ENCODE measurements at regions not wholly inside any gene's neighbourhood (a gene's known extent, or its start where the extent isn't known, plus 50 kb on each side); places are given as distances from the start of the nearest gene placed in this dataset.

DNA sequence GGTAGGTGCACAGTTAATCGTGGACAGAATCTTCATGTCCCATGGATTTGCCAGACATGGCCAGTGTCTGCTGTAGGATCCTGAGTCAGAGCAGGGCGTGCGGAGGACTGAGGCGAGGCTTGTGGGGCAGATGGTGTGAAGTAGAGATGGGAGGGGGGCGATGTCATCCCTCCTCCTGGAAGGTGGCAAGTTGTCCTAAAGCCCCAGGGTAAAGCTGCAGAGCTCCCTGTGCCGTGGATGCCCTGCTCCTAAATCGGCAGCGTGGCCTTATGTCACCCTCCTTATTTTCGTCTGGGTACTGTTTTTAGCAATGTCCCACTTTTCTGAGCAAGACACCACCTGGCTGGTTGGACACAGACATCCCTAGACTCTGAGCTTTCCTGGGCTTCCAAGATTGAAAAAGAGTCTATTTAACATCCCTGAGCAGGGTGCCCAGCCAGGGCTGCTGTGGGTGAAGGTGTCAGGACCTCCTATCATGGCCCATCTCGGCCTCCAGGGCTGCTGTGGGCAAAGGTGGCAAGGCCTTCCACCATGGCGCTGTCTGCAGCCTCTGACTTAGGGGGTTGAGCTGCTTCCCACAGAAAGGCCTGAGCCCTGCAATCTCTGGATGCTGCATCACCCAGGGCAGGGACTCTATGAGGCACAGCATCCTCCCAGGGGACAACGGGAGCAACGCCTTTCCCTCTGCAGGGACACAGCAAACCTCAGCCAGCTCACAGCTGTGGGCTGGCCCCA lies 145.4 kb downstream of the TTLL2 start:
- Histone ChIP-seq H3K9me3 (no peaks in the 10 kb centered on the region), H3K36me3 (no peaks in the 10 kb centered on the region), H3K4me3 (no peak overlapping the region), H3K27me3 (no peaks in the 10 kb centered on the region), H3K4me1 (no peaks in the 10 kb centered on the region), H3K27ac (no peak overlapping the region)
- DNase-seq: no peak
- TF ChIP-seq, protein P1, sequence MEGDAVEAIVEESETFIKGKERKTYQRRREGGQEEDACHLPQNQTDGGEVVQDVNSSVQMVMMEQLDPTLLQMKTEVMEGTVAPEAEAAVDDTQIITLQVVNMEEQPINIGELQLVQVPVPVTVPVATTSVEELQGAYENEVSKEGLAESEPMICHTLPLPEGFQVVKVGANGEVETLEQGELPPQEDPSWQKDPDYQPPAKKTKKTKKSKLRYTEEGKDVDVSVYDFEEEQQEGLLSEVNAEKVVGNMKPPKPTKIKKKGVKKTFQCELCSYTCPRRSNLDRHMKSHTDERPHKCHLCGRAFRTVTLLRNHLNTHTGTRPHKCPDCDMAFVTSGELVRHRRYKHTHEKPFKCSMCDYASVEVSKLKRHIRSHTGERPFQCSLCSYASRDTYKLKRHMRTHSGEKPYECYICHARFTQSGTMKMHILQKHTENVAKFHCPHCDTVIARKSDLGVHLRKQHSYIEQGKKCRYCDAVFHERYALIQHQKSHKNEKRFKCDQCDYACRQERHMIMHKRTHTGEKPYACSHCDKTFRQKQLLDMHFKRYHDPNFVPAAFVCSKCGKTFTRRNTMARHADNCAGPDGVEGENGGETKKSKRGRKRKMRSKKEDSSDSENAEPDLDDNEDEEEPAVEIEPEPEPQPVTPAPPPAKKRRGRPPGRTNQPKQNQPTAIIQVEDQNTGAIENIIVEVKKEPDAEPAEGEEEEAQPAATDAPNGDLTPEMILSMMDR (IDR thresholded peaks at IDR 0.05): no peak
- intact Hi-C loops (cut with DNase I): no loop called here
- no peak for ATAC-seq

DNA sequence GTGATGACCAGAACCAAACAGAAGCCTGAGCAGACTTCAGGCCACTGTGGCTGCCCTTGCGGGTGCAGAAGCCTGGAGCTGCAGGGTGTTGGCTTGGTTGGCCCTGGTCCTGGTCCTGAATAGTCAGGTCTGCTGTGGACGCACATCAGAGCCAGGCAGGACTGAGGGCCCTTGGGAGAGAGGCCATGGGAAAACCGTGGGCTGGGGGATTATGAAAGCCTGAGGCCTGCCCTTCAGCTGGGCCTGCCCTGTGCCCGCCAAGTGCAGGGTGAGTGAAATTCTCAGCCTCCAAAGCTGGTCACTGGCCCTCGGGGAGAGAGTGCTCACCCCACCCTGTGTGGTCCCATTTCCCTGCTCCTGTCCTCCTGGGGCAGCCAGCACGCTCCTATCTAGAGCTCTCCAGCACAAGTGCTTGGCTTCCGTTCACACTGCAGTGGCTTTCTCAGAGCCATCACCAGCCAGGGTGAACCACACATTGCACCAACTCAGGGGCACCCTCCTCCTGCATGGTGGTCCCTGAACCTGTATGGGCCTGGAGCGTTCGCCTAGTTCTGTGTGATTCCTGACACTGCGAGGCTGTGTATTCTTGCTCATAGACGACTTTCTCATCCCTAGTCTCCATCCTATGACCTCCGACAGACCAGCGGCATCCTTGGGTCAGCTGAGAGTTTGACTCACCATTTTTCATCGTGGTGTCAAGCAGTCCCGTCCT lies 146.1 kb downstream of the TTLL2 start:
- peak; percentile 13 for ATAC-seq
- intact Hi-C loops (cut with DNase I): no loop called here
- DNase-seq: no peak

DNA sequence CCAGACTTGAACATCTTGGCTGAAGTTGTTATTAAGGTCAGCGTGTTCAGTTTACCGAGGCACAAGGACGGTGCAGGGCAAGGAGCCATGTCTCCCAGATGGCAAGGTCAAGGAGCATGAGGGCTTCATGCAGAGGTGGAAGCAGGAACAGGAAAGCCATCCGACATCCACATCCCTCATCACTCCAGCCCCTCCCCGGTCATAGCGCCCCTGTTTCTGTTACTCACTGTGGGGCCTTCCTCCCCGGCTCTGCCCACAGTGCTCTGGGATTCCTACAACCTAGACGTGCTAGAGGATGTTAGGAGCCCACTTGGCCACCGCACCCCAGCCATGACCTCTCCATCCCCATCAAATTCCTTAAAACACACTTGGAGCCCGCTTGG lies 146.7 kb downstream of the TTLL2 start:
- Histone ChIP-seq H3K27ac (no peak overlapping the region), H3K36me3 (no peaks in the 10 kb centered on the region), H3K4me3 (no peak overlapping the region), H3K4me1 (no peaks in the 10 kb centered on the region), H3K9me3 (no peaks in the 10 kb centered on the region), H3K27me3 (no peaks in the 10 kb centered on the region)
- no peak for DNase-seq
- TF ChIP-seq, protein P1 (IDR thresholded peaks at IDR 0.05): no peak
- ATAC-seq: no peak
- intact Hi-C loops (cut with DNase I): no loop called here

More for the DNA sequence above, 146.1 kb downstream of the TTLL2 start:
- Histone ChIP-seq H3K4me1 (no peaks in the 10 kb centered on the region), H3K4me3 (no peak overlapping the region), H3K27ac (no peak overlapping the region), H3K27me3 (no peaks in the 10 kb centered on the region), H3K36me3 (no peaks in the 10 kb centered on the region), H3K9me3 (no peaks in the 10 kb centered on the region)
- TF ChIP-seq, protein P1 (IDR thresholded peaks at IDR 0.05): no peak

DNA sequence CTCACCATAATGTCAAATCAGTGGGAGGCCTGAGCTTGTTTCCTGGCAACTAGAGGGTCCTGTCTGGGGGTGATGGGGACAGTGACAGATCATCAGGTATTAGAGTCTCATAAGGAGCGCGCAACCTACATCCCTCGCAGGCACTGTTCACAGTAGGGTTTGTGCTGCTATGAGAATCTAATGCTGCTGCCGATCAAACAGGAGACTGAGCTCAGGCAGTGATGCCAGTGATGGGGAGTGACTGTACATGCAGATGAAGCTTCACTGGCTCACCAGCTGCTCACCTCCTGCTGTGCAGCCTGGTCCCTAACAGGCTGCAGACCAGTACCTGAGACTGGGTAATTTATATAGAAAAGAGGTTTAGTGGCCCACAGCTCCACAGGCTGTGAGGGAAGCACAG lies 147.3 kb downstream of the TTLL2 start:
- no peaks in the 10 kb centered on the region for H3K9me3 ChIP-seq
- H3K4me3 ChIP-seq: no peak overlapping the region
- H3K27me3 ChIP-seq: no peaks in the 10 kb centered on the region
- H3K4me1 ChIP-seq: no peaks in the 10 kb centered on the region
- TF ChIP-seq, protein P1 (IDR thresholded peaks at IDR 0.05): no peak
- DNase-seq (no peak), ATAC-seq (no peak)
- H3K36me3 ChIP-seq: no peaks in the 10 kb centered on the region
- intact Hi-C loops (cut with DNase I): no loop called here
- H3K27ac ChIP-seq: no peak overlapping the region

DNA sequence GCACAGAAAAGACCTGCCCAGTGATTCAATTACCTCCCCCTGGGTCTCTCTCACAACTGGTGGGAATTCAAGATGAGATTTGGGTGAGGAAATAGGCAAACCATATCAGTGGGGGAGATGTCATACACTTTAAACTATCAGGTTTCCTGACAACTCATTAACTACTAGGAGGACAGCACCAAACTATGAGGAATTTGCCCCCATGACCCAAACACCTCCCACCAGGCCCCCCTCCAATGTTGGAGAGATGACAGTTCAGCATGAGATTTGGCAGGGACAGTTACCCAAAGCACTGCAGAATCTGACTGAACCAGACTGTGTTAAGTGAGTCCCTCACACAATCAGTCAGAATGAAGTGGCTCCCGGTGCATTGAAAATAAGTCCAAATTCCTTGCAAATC lies 148.0 kb downstream of the TTLL2 start:
- ATAC-seq (no peak), DNase-seq (no peak)
- H3K4me1 ChIP-seq: no peaks in the 10 kb centered on the region
- no peak overlapping the region for H3K27ac ChIP-seq
- intact Hi-C loops (cut with DNase I): no loop called here
- no peak overlapping the region for H3K4me3 ChIP-seq
- H3K27me3 ChIP-seq: no peaks in the 10 kb centered on the region
- H3K36me3 ChIP-seq: no peaks in the 10 kb centered on the region
- no peaks in the 10 kb centered on the region for H3K9me3 ChIP-seq
- TF ChIP-seq, protein P1 (IDR thresholded peaks at IDR 0.05): no peak

Data from upper lobe of right lung (tissue), 1 donor.